Lower leg skin (tissue), 4 donors: ENCODE measurements at regions not wholly inside any gene's neighbourhood (a gene's known extent, or its start where the extent isn't known, plus 50 kb on each side); places are given as distances from the start of the nearest gene placed in this dataset.

Experiments used
- DNase-seq, 2 donors: peaks; one replicate each; pipeline ENCODE4 v3.0.0-alpha.2; 2019; ENCODE audit warnings: low spot score in 2 of 2
- H3K4me3 ChIP-seq: fragments of 200-600 bp; sonication (generic); 2 replicates; pipeline ENCODE4 v1.5.1; 2017; ENCODE audit warnings: mild to moderate bottlenecking, low read depth; ENCODE audit not compliant: poor library complexity, severe bottlenecking
- CTCF ChIP-seq, 3 donors: fragments of 450-650 bp; IDR thresholded peaks; one replicate each; pipeline ENCODE4 v1.5.1; 2016; ENCODE audit warnings: antibody characterized with exemption in 3 of 3, mild to moderate bottlenecking in 3 of 3, moderate library complexity in 2 of 3
- POLR2A ChIP-seq, 2 donors: fragments of 450-650 bp; IDR thresholded peaks; one replicate each; pipeline ENCODE4 v1.6.1; 2016 to 2017; ENCODE audit warnings: antibody characterized with exemption in 2 of 2, mild to moderate bottlenecking in 1 of 2, moderate library complexity in 1 of 2
- WGBS, 2 donors: methylation state at CpG; one replicate each; pipeline ENCODE4 v1.1.5; 2018; 5-methylcytosine and 5-hydroxymethylcytosine counted together
- intact Hi-C: fragments of 100-400 bp; cut with DNase I; formaldehyde crosslinking; loops from one replicate; pipeline ENCODE4 v1.15.0; 2023; ENCODE audit warnings: low total_unique reads

DNA sequence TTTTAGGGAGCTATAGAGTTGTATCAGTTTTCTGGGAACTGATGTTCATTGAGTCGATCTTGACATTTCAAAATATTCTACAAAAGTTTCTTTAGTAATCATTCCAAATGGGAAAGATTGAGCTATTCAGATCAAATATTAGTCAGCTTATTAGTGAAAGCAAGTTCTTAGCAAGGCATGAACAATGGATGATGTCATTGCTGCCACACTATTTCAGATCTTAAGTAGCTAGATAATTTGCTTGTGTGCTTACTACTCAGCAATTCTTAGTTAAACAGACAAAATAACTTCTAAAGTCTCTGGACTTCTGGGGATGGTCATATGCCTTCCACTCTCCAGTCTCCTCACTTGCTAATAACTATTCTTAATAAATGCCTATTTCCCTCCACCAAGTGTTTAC is 69.0 kb upstream of the CDH8 start:
- H3K4me3 ChIP-seq: no peak overlapping the region
- no peak for TF ChIP-seq POLR2A (IDR thresholded peaks at IDR 0.05)
- no peak for TF ChIP-seq CTCF (IDR thresholded peaks at IDR 0.05)
- 86 to 89% methylated on average over 1 of the region's 1 CpG for WGBS, 2 donors
- intact Hi-C loops: no loop called here
- DNase-seq: no peak

GRCh38 chr16:62102588-62102987 is 66.3 kb upstream of the CDH8 start:
- 85 to 87% methylated on average over 1 of the region's 1 CpG for WGBS, 2 donors
- DNase-seq: no peak
- intact Hi-C loops: no loop called here
- H3K4me3 ChIP-seq: no peak overlapping the region
- TF ChIP-seq CTCF (IDR thresholded peaks at IDR 0.05): no peak
- no peak for TF ChIP-seq POLR2A (IDR thresholded peaks at IDR 0.05)

DNA sequence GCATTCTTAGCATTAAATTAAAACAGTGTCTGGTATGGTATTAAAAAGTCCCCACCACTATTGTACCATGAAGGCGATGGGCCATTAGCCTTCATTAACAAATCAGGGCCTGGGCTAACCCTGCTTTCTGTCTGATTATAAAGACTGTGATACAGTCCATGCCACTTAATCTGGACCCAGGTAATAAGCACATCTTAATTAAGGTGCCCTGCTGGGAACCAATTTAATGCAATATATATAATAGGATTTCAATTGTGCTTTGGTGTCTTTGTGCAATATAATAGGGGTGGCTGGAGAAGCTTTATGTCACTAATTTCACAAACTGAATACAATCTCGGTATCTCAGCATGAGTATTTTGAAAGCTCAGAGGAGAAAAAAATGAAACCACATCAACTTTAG is 64.4 kb upstream of the CDH8 start:
- H3K4me3 ChIP-seq: no peak overlapping the region
- intact Hi-C loops: no loop called here
- TF ChIP-seq CTCF (IDR thresholded peaks at IDR 0.05): no peak
- no peak for TF ChIP-seq POLR2A (IDR thresholded peaks at IDR 0.05)
- no peak for DNase-seq
- 46 to 50% methylated on average over 2 of the region's 2 CpGs for WGBS, 2 donors

DNA sequence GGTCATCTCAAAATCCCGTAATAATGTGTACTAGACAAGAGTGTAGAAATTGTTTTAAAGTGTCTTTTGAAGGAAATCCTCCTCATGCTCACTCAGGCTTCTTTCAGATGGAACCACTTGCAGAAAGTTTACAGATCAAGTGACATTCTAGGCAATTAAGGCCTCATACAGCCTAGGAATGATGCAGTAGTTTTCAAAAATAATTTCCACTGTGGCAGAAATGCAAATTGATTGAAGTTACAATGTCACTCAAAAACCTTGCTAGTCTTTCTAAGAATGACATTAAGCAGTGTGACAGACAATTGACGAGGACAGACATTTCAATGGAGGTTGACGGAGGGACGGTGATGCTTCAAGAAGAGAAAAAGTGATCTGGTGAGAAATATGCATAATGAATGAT is 53.5 kb upstream of the CDH8 start:
- intact Hi-C loops: no loop called here
- TF ChIP-seq POLR2A (IDR thresholded peaks at IDR 0.05): no peak
- no peak for TF ChIP-seq CTCF (IDR thresholded peaks at IDR 0.05)

DNA sequence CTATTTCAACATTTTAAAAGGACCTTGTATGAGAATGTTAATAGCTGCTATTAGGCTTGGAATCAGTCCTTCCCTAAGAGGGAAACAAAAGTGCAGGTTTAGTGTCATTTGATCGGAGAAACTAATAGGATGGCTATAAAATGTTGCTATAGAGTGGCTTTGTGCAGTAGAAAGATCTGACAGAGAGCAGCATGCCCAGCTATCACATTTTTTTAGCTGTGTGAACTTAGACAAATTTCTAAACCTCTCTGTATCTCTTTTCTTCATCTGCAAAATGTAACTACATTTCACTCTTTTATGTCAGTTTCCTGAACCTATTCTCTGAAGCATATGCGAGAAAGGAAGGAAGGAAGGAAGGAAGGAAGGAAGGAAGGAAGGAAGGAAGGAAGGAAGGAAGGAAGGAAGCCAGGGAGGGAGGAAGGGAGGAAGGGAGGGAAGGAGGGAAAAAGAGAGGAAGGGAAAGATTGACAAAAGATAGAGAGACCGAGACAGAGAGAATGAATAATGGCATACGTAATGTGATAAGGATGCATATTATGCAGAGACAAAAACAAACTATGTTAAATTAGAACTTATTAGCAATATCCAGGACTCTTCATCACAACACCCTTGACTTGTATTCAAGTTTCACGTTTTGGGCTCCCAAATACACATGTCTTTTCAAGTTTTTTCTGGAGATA is 52.6 kb upstream of the CDH8 start:
- TF ChIP-seq CTCF (IDR thresholded peaks at IDR 0.05): no peak
- TF ChIP-seq POLR2A (IDR thresholded peaks at IDR 0.05): no peak
- no peak for DNase-seq
- 67 to 77% methylated on average over 5 of the region's 5 CpGs for WGBS, 2 donors
- no peak overlapping the region for H3K4me3 ChIP-seq
- intact Hi-C loops: no loop called here

More for the DNA sequence above, 53.5 kb upstream of the CDH8 start:
- WGBS, 2 donors: 93% methylated on average over 4 of the region's 4 CpGs
- DNase-seq: no peak
- no peak overlapping the region for H3K4me3 ChIP-seq
